ENCODE measurements at regions not wholly inside any gene's neighbourhood (a gene's known extent, or its start where the extent isn't known, plus 50 kb on each side); places are given as distances from the start of the nearest gene placed in this dataset.

- DNase-seq (ENCODE audit: low read depth in 2 of 2): no peak
These were observed 162.2 kb upstream of the RAB4A start for GRCh38 chr1:229108598-229109201.

GRCh38 chr1:229109320-229109761, 161.6 kb upstream of the RAB4A start:
- DNase-seq (ENCODE audit: low read depth in 2 of 2): no peak

DNA sequence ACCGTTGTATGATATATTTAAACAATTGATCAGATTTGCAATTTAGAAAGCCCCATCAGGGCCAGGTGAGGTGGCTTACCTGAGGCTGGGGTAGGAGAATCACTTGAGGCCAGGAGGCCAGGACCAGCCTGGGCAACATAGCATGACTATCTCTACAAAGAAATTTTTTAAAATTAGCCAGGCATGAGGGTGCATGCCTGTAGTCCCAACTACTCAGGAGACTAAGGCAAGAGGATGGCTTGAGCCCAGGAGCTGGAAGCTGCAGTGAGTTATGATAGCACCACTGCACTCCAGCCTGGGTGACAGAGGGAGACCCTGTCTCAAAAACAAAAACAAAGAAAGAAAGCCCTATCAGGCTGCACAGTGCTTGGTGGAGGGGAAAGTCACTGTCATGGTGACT, 159.9 kb upstream of the RAB4A start:
- DNase-seq (ENCODE audit: low read depth in 2 of 2): no peak

GRCh38 chr1:229111703-229112319, 159.1 kb upstream of the RAB4A start:
- DNase-seq (ENCODE audit: low read depth in 2 of 2): no peak

DNA sequence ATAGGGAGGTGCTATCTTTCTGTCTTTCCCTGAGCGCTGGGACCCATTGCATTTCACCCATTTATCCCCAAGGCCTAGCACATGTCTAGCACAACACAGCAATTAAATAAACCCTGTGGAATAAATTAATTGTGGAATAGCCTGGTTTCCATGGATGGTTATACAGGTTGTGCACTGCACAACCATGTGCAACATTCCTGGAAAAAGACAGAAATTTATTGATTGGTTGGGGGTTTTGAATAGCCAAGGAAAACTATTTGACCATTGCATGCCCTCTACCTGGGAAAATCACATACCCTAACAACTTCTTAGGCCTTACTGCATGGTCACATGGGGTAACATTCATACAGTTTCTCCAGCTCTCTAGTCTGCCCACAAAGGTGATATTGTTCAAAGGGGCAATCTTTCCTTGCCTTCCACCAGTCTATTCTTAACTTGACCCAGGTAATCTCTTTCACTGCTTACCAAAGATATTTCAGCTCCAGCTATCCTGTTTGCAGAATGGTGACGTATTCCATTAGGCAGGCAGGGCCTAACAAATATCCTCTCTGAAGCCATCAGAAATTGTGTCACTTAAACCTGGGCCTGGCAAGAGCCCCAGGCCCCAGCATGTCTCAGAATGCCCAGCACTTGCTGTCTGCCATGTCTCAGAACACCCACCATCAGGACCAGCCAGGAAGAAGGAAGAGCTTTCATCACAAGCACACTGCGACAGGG, 157.9 kb upstream of the RAB4A start:
- no peak for DNase-seq (ENCODE audit: low read depth in 2 of 2)

- DNase-seq (ENCODE audit: low read depth in 2 of 2): no peak
These were observed 156.6 kb upstream of the RAB4A start for GRCh38 chr1:229114315-229114714.

DNA sequence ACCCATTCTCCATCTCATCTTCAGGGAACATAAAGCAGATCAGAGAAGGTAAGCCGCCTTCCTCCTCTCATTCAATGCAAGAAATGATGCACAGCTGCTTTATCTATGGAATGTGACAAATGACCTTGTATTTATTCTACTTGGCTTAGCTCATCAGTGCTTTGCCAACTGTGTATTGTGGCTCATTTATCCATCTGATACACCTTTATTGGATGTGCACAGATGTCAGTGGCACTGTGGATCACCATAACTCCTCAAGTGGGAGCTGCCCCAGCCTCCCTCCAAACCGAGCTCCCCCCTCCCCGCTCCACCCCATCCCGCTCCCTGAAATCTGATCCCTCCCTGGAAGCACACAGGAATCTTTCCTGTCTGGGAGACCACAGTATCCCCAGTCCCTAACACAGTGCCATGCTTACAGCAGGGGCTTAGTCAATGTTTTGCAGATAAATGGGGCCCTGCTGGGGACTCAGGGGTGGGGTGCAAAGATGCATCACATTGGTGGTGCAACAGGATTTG, 156.0 kb upstream of the RAB4A start:
- DNase-seq (ENCODE audit: low read depth in 2 of 2): no peak

DNA sequence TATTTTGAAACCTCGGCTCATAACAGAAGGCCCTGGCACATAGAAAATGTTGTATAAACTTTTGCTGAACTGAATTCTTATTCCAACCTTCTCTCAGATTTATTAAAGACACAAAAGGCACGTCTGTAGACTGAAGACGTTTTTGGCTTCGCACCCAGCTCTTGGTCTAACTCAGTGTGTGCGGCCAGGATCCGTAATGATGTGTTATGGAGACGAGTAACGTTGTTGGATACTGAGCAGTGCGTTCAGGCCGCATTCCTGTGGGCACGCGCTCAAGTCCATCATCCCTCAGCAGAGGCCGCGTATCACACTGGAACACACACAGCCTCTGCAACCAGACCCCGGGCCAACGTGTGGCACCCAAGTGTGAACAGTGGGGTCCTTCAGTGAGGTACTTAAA, 154.8 kb upstream of the RAB4A start:
- DNase-seq (ENCODE audit: low read depth in 2 of 2): no peak

GRCh38 chr1:229117664-229118300, 153.1 kb upstream of the RAB4A start:
- no peak for DNase-seq (ENCODE audit: low read depth in 2 of 2)

GRCh38 chr1:229118477-229119061, 152.3 kb upstream of the RAB4A start:
- DNase-seq (ENCODE audit: low read depth in 2 of 2): no peak

DNA sequence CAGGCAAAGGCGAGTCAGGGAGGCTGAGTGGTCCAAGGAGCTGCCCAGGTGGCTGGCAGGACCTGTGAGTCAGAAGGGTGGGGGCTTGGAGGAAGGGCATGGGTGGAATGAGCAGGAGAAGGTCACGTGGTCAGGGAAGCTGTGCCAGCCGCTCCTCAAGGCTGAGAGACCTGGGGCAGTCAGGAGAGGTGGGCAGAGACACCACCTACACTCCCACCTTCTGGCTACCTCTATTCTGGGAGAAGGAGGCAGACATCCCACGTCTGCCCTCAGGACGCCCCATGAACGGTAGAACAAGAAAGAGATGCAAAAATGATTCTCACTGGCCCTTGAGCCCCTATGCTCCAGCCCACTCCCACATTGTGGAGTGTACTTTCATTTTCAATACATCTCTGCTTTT, 151.8 kb upstream of the RAB4A start:
- DNase-seq (ENCODE audit: low read depth in 2 of 2): no peak

DNA sequence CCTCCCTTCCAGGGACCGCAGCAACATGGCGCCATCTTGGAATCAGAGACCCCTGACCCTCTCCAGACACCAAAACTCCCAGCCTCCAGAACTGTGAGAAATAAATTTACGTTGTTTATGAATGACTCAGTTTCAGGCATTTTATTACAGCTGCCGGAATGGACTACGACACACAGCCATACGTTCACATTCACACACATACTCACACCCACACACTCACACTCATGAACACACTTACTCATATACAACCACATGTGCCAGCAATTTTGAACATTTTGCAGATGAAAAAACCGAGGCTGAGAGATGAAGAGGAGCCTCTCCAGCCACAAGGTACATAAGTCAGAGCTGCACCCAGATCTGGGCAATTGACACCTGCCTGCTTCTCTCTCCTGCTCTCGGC, 151.0 kb upstream of the RAB4A start:
- no peak for DNase-seq (ENCODE audit: low read depth in 2 of 2)

- DNase-seq (ENCODE audit: low read depth in 2 of 2): no peak
These were observed 149.0 kb upstream of the RAB4A start for GRCh38 chr1:229121845-229122436.

DNA sequence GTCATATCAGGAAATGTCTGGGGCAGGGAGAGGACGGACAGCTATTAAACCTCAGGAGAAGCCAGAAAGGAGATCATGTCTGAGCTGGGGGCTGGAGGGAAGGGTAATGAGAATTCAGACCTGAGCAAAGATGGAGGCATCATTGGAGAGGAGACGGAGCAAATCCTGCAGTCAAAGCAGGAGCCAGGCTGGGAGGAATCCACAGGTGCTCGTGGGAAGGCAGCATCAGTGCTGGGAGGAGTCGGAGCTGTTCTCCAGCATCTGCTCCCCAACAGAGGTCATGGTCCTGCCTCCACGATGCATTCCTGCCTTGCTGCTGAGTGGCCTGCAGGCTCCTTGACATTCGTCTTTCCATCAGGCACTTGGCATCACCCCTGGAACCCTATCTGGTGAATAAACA, 148.3 kb upstream of the RAB4A start:
- DNase-seq (ENCODE audit: low read depth in 2 of 2): no peak

DNA sequence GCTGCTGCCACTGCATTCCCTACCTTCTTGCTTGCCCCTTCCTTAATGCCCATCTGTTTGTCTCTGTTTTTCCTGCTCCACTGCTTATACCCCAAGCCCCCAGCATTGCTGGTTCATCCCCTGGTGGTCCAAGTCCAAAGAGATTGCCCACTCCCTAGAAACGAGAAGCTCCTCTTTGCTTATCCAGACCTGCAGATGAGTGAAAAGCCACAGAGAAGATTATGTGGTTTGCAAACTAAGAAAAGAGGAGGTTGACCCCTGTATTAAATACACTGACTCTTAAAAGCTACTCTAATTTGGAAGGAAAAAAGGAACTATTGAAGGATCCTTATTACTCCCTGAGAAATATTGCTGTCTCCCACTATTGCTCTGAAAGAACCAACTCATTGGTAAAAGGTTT, 146.8 kb upstream of the RAB4A start:
- DNase-seq (ENCODE audit: low read depth in 2 of 2): no peak

DNA sequence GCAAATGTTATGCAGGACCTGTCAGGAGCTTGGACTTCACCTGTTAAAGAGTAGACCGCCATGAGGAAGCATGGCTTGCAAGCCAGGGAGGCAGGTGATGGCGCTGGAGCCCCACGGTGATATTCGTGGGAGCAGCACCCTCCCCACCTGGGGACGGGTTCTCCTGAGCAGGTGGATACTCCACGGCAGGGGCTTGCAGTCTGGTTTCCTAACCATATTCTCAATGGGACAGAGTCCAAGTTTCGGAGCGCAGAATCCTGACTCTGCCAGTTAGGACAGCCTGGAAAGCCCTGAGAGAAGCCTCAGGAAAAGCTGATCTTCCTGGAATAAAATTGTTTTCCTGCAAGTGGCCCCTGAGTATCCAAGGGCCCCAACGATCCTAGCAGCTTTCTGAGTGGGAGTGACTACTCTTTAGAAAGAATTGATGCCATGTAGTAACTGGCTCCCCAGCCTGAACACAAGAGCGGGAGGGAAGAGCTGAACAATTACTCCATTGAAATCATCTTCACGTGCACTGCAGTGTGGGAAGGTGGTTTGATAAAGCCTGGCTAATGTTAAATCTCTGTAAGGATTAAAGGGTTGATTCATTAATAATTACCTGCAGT, 146.3 kb upstream of the RAB4A start:
- DNase-seq (ENCODE audit: low read depth in 2 of 2): no peak

- DNase-seq (ENCODE audit: low read depth in 2 of 2): no peak
These were observed 143.6 kb upstream of the RAB4A start for GRCh38 chr1:229127301-229127700.

DNA sequence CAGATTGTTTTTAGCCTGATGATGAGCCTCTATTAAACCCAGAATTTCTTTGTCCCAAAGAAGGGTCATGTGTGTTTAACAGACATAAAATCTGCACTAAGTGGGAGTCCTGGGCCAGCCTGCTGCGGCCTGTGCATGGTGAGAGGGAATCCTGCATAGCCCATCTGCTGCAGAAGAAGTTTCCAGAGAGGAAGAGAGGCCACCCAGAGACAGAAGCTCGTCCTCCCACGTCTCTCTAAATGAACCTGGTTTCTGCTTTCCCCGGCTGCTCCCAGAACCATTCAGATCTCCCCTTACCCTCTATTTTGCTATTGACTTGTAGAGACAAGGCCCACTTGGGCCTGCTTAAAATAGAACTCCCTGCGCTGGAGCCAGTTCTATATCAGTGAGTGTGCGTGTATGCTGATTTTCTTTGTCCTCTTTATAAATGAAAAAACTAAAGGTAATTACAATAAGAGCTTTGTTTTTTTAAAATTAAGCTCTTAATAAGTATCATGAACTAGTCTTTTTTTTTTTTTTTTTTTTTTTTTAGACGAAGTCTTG, 142.8 kb upstream of the RAB4A start:
- DNase-seq (ENCODE audit: low read depth in 2 of 2): no peak

DNA sequence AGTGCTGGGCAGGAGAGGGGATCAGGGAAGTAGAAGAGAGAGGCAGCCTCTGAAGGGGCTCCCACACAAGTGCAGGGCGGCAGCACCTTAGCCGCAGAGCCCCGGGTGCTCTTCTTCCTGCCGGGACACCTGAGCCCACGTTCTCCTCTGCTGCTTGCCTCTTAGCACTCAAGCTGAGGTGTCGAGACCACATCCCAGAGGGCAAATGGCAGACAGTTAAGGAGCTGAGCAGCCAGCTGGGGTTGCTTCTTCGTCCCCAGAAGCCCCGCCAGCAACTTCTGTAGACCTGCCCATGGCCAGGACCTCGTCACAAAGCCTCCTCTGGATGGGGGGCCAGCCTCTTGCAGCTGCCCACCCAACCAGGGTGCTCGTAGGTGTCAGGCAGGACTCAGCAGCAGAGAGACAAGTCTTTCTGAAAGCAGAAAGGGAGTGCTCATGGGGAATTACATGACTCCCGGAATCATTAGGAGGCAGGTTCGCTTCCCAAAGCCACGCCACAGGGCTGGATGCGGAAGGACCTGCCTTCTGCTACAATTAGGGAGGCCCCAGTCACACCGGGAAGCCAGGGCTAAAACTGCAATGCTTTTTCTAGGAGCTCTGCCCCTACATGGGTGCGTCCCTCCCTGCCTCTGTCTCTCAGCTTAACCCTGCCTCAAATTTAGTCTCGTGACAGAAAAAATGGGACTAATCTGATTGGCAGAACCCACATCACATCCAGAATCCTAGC, 141.4 kb upstream of the RAB4A start:
- no peak for DNase-seq (ENCODE audit: low read depth in 2 of 2)

- no peak for DNase-seq (ENCODE audit: low read depth in 2 of 2)
These were observed 140.8 kb upstream of the RAB4A start for GRCh38 chr1:229130028-229130668.

All from stimulated activated CD4-positive, alpha-beta T cell treated with anti-CD3 and anti-CD28 coated beads, Interleukin-1b, Interleukin-23, amount 100 ng/mL, for 1 hour (primary cell).